ENCODE measurements at regions not wholly inside any gene's neighbourhood (a gene's known extent, or its start where the extent isn't known, plus 50 kb on each side); places are given as distances from the start of the nearest gene placed in this dataset.

DNA sequence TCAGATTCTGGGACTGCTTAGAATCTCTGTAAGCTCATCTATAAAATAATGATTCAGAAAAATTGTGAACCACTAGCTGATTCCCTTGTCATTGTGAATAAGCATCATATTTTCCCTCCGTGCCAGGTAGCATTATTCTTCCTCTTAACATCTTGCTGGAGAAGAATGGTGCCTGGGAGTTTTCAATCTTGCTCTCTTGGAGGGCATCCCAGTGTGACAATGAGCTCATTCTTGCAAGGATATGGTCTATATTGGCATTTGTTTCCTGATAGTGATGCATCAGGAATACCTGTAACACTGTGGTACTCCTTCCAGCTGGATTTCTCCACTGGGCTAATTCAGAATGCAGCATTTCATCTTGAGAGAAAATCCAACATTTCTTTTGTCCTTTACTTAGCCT is 126.4 kb upstream of the ITGB1 start:
- no peak overlapping the region for H3T11ph ChIP-seq (ENCODE audit: low read length)
- no peak overlapping the region for H4K91ac ChIP-seq (ENCODE audit: insufficient read length, low read depth, low read length)
- Mint-ChIP-seq H3K9me3 (no peaks in the 10 kb centered on the region; a peak in 1 of 5 replicates), H3K4me3 (no peak overlapping the region), H3K27ac (no peak overlapping the region), H3K36me3 (ENCODE audit: insufficient read depth in 1 of 3, low read depth in 3 of 3) (peaks cover 0 to 4% (median 0%) of the 10 kb centered on the region in 3 experiments; a peak in 2 of 7 replicates), H3K4me1 (peaks cover 19 to 23% of the 10 kb centered on the region in 2 experiments), H3K27me3 (ENCODE audit: low read depth) (no peaks in the 10 kb centered on the region)
- no peak overlapping the region for H3K9ac ChIP-seq (ENCODE audit: extremely low read depth, insufficient read length, low read length)
- H2BK15ac ChIP-seq (ENCODE audit: low read depth, low read length), result no peak overlapping the region
- H4K5ac ChIP-seq (ENCODE audit: insufficient read length, low read depth, low read length), result no peak overlapping the region
- no peaks in the 10 kb centered on the region for H3K27me3 ChIP-seq (ENCODE audit: insufficient read depth, low read length)
- TF ChIP-seq CTCF (conservative IDR thresholded peaks at IDR 0.05), result no peak
- no peak for DNase-seq
- no peak overlapping the region for H3K4ac ChIP-seq (ENCODE audit: low read depth, low read length)
- H3K9me3 ChIP-seq (ENCODE audit: control insufficient read depth, low read depth, low read length), result no peaks in the 10 kb centered on the region
- no peaks in the 10 kb centered on the region for H3K4me1 ChIP-seq (ENCODE audit: insufficient read depth, low read length)
- H4K8ac ChIP-seq (replicated peaks; ENCODE audit: insufficient read length, low read depth, low read length), result no peak overlapping the region
- H3K4me2 ChIP-seq (ENCODE audit: insufficient read depth, insufficient read length, low read length), result no peak overlapping the region
- H3K23me2 ChIP-seq (ENCODE audit: insufficient read length, low read depth, low read length, poor library complexity, severe bottlenecking), result no peaks in the 10 kb centered on the region
- no peaks in the 10 kb centered on the region for H4K20me1 ChIP-seq (ENCODE audit: control insufficient read depth, insufficient read depth, insufficient read length)
- H3K79me2 ChIP-seq (ENCODE audit: insufficient read depth, low read length), result no peaks in the 10 kb centered on the region
- no peak overlapping the region for H3K56ac ChIP-seq (ENCODE audit: insufficient read length, low read depth, low read length)
- H3K18ac ChIP-seq (ENCODE audit: insufficient read length, low read depth, low read length), result no peak overlapping the region
- no peak overlapping the region for H3K27ac ChIP-seq (ENCODE audit: insufficient read length, low read depth, low read length)
- H2AFZ ChIP-seq (ENCODE audit: low read length), result no peak overlapping the region
- H2BK20ac ChIP-seq (ENCODE audit: low read depth, low read length, poor library complexity, severe bottlenecking), result no peak overlapping the region
- H3K14ac ChIP-seq (ENCODE audit: insufficient read depth, low read length), result no peak overlapping the region
- H2BK12ac ChIP-seq (ENCODE audit: insufficient read length, low read depth, low read length), result no peak overlapping the region
- H2AK5ac ChIP-seq (ENCODE audit: insufficient read length, low read length), result no peak overlapping the region
- no peak overlapping the region for H3K23ac ChIP-seq (ENCODE audit: insufficient read length, low read depth, low read length)
- H2BK120ac ChIP-seq (ENCODE audit: low read depth, low read length, poor library complexity, severe bottlenecking), result no peak overlapping the region
- WGBS (ENCODE audit: extremely low coverage, insufficient read length, low lambda C conversion rate), result no CpG with 5 or more reads among the region's 1 CpG
- H3K79me1 ChIP-seq (ENCODE audit: insufficient read depth, low read depth, low read length, poor library complexity, severe bottlenecking), result no peaks in the 10 kb centered on the region
- H2BK5ac ChIP-seq (ENCODE audit: insufficient read length, low read length), result no peak overlapping the region

Data from H9 (cell line).